Ovary (tissue), 3 donors: ENCODE measurements at regions not wholly inside any gene's neighbourhood (a gene's known extent, or its start where the extent isn't known, plus 50 kb on each side); places are given as distances from the start of the nearest gene placed in this dataset.

Experiments used
- CTCF ChIP-seq, 3 donors: fragments of 450-650 bp in 2 of 3; fragments of 200-600 bp in 1 of 3; IDR thresholded peaks; one replicate each; pipeline versions ENCODE4 v1.5.1 to v1.8.0; 2016 to 2022; ENCODE audit warnings: antibody characterized with exemption in 3 of 3, mild to moderate bottlenecking in 1 of 3
- POLR2A ChIP-seq: fragments of 450-650 bp; IDR thresholded peaks from one replicate; pipeline ENCODE4 v1.6.1; 2017; ENCODE audit warnings: antibody characterized with exemption, mild to moderate bottlenecking, moderate library complexity
- donor health status: DM: no; HTN: no; CAD: no.

DNA sequence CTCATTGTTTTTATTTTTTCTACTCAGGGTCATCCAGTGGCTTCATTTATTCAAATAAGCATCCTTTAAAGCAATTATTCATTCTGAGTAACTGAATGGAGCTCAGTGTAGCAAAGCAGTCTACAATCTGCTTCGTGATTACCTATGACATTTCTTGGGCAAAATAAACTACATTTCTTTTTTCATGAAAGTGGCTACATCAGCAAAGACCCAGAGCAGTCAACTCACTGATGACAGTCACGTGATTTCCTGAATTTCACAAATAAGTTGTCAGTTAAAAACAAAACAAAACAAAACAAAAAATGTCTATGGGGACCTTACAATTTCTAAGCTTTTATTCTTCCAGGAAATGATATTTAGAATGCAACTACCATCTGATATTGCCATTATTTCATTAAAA lies 182.1 kb downstream of the VEGFC start:
- TF ChIP-seq CTCF (IDR thresholded peaks at IDR 0.05) (no peak), POLR2A (no peak)
